Ishikawa (cell line): ENCODE measurements at regions not wholly inside any gene's neighbourhood (a gene's known extent, or its start where the extent isn't known, plus 50 kb on each side); places are given as distances from the start of the nearest gene placed in this dataset.

Experiments
- CEBPB ChIP-seq: IDR thresholded peaks from 2 replicates; pipeline ENCODE4 v1.6.1; 2012
- CREB1 ChIP-seq: IDR thresholded peaks from 2 replicates; pipeline ENCODE4 v1.6.1; 2012; ENCODE audit warnings: low read depth
- EGR1 ChIP-seq: IDR thresholded peaks from 2 replicates; pipeline ENCODE4 v1.6.1; 2012
- EP300 ChIP-seq: IDR thresholded peaks from 2 replicates; pipeline ENCODE4 v1.6.1; 2012; ENCODE audit warnings: borderline replicate concordance
- FOXM1 ChIP-seq: IDR thresholded peaks from 2 replicates; pipeline ENCODE4 v1.6.1; 2012; ENCODE audit warnings: low read depth, borderline replicate concordance
- NFIC ChIP-seq: IDR thresholded peaks from 2 replicates; pipeline ENCODE4 v1.6.1; 2012
- RAD21 ChIP-seq: IDR thresholded peaks from 2 replicates; pipeline ENCODE4 v1.6.1; 2012; ENCODE audit warnings: low read depth
- TAF1 ChIP-seq: IDR thresholded peaks from 2 replicates; pipeline ENCODE4 v1.6.1; 2012; ENCODE audit warnings: low read depth, mild to moderate bottlenecking
- TCF12 ChIP-seq: IDR thresholded peaks from 2 replicates; pipeline ENCODE4 v1.6.1; 2012; ENCODE audit warnings: low read depth
- TEAD4 ChIP-seq: IDR thresholded peaks from 2 replicates; pipeline ENCODE4 v1.6.1; 2012
- YY1 ChIP-seq: IDR thresholded peaks from 2 replicates; pipeline ENCODE4 v1.6.1; 2012; ENCODE audit warnings: low read depth
- ZBTB7A ChIP-seq: IDR thresholded peaks from 2 replicates; pipeline ENCODE4 v1.6.1; 2012; ENCODE audit warnings: low read depth
- TF ChIP-seq, protein P1 (sequence below): IDR thresholded peaks from 2 replicates; pipeline ENCODE4 v1.6.1; 2012
- TF ChIP-seq, protein P2 (sequence below): IDR thresholded peaks from 2 replicates; pipeline ENCODE4 v1.6.1; 2012; ENCODE audit warnings: low read depth, mild to moderate bottlenecking
- TF ChIP-seq, protein P3 (sequence below): IDR thresholded peaks from 2 replicates; pipeline ENCODE4 v1.6.1; 2012

DNA sequence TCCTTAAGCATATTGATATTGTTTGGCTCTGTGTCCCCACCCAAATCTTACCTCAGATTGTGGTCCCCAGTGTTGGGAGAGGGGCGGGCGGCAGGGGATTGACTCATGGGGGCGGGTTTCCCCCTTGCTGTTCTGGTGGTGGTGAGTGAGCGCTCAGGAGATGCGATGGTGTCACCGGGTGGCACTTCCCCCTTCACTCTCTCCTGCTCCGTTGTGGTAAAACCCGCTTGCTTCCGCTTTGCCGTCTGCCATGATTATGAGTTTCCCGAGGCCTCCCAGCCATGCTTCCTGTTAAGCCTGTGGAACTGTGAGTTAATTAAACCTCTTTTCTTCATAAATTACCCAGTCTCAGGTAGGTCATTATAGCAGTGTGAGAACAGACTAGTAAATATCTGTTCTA is 229.1 kb downstream of the IRX2 start:
- TF ChIP-seq YY1 (no peak), TCF12 (no peak), CREB1 (no peak), EP300 (no peak), ZBTB7A (no peak), TAF1 (no peak), EGR1 (no peak), NFIC (no peak), RAD21 (no peak), FOXM1 (no peak), TEAD4 (no peak), CEBPB (no peak)
- TF ChIP-seq, protein P1, sequence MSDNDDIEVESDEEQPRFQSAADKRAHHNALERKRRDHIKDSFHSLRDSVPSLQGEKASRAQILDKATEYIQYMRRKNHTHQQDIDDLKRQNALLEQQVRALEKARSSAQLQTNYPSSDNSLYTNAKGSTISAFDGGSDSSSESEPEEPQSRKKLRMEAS = no peak
- TF ChIP-seq, protein P2, sequence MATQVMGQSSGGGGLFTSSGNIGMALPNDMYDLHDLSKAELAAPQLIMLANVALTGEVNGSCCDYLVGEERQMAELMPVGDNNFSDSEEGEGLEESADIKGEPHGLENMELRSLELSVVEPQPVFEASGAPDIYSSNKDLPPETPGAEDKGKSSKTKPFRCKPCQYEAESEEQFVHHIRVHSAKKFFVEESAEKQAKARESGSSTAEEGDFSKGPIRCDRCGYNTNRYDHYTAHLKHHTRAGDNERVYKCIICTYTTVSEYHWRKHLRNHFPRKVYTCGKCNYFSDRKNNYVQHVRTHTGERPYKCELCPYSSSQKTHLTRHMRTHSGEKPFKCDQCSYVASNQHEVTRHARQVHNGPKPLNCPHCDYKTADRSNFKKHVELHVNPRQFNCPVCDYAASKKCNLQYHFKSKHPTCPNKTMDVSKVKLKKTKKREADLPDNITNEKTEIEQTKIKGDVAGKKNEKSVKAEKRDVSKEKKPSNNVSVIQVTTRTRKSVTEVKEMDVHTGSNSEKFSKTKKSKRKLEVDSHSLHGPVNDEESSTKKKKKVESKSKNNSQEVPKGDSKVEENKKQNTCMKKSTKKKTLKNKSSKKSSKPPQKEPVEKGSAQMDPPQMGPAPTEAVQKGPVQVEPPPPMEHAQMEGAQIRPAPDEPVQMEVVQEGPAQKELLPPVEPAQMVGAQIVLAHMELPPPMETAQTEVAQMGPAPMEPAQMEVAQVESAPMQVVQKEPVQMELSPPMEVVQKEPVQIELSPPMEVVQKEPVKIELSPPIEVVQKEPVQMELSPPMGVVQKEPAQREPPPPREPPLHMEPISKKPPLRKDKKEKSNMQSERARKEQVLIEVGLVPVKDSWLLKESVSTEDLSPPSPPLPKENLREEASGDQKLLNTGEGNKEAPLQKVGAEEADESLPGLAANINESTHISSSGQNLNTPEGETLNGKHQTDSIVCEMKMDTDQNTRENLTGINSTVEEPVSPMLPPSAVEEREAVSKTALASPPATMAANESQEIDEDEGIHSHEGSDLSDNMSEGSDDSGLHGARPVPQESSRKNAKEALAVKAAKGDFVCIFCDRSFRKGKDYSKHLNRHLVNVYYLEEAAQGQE = no peak
- TF ChIP-seq, protein P3, sequence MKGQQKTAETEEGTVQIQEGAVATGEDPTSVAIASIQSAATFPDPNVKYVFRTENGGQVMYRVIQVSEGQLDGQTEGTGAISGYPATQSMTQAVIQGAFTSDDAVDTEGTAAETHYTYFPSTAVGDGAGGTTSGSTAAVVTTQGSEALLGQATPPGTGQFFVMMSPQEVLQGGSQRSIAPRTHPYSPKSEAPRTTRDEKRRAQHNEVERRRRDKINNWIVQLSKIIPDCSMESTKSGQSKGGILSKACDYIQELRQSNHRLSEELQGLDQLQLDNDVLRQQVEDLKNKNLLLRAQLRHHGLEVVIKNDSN = no peak

DNA sequence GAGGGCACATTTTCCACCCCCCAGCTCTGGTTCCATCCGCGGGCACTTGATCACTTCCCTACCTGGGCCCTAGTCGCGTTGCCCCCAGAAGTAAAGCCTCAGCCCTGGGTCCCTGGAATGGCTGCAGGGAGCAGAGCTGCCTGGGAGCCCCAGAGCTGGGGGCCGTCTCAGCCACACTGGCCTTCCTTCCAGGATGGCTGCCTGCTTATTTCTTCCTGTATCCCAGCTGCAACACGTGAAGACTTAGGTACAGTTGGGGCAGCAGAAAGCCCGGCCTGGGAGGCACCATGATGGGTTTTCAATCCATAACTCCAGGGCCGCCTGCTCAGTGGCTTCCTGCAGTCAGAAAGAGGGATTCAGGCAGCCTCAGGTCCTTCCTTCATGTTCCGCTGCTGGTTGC is 232.3 kb downstream of the IRX2 start:
- TF ChIP-seq, protein P3 = no peak
- TF ChIP-seq, protein P1 = no peak
- TF ChIP-seq CREB1 (no peak), EP300 (no peak), CEBPB (no peak), TEAD4 (no peak), TCF12 (no peak), RAD21 (no peak), YY1 (no peak), EGR1 (no peak), FOXM1 (no peak), NFIC (no peak), TAF1 (no peak), ZBTB7A (no peak)
- TF ChIP-seq, protein P2 = no peak

DNA sequence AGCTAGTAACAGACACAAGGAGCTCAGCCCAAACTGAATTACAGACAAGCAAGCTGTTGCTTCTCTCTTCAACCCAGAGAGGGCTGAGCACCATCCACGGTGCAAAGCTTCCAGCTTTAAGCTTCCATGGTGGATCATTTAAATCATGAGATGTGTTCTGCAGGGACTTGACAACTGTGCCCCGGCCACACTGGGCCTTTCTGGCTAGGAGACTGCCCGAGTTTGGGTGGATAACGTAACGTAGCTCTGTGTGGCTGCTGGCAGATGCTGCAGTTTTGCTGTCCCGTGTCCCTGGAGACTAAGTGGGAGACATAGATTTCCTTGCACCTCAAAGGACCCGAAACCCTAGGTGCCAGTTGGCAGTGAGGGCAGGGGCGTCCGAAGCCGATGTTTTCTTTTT is 234.0 kb downstream of the IRX2 start:
- TF ChIP-seq RAD21 = no peak
- TF ChIP-seq, protein P2 = no peak
- TF ChIP-seq, protein P1 = no peak
- TF ChIP-seq EP300 = no peak
- TF ChIP-seq YY1 = no peak
- TF ChIP-seq NFIC = no peak
- no peak for TF ChIP-seq EGR1
- no peak for TF ChIP-seq TAF1
- TF ChIP-seq CEBPB = no peak
- no peak for TF ChIP-seq ZBTB7A
- TF ChIP-seq CREB1 = no peak

DNA sequence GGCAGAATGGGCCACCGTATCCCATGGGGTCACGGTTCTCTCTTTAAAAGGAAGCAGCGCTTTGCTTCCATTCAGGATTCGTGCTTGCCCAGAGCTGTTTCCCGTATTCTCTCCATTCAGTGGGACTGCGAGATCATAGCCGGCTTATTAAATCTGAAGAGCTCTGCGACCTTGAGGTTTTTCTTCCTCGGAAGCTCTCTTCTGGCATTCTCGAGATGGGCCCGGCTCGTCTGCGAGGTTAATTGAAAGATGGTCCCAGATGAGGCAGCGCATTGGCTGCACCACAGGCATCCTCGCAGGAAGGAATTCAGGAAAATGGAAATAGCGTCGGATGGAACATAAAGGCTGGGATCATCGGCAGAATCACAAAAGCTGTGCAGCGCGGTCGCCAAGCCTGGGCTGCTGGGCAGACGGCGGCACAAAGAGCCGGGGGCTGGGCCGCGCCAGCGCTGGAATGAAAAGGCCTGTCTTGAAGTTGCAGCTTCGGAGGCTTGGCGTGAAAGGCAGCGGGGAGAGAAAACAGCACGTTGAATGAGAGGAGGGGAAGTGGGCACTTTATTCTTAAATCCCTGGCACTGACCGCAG is 236.2 kb downstream of the IRX2 start:
- TF ChIP-seq RAD21 (no peak), TCF12 (no peak), ZBTB7A (no peak), YY1 (no peak), TAF1 (no peak)
- TF ChIP-seq, protein P1 = no peak
